Left hindlimb (tissue), 1 donor: ENCODE measurements at regions not wholly inside any gene's neighbourhood (a gene's known extent, or its start where the extent isn't known, plus 50 kb on each side); places are given as distances from the start of the nearest gene placed in this dataset.

Experiments used
- DNase-seq: peaks from one replicate; pipeline ENCODE4 v3.0.0-alpha.2; 2018

GRCh38 chr15:94099574-94099960 lies 131.8 kb upstream of the MCTP2 start:
- DNase-seq = no peak

GRCh38 chr15:94098921-94099573 lies 132.3 kb upstream of the MCTP2 start:
- DNase-seq = no peak

- DNase-seq = no peak
These were observed 133.8 kb upstream of the MCTP2 start for GRCh38 chr15:94097552-94097951.

GRCh38 chr15:94094310-94094709 lies 137.1 kb upstream of the MCTP2 start:
- no peak for DNase-seq

GRCh38 chr15:94086341-94086740 lies 145.0 kb upstream of the MCTP2 start:
- no peak for DNase-seq

GRCh38 chr15:94083467-94084052 lies 147.8 kb upstream of the MCTP2 start:
- DNase-seq = no peak

GRCh38 chr15:94081829-94082228 lies 149.5 kb upstream of the MCTP2 start:
- DNase-seq = no peak

GRCh38 chr15:94080989-94081605 lies 150.3 kb upstream of the MCTP2 start:
- DNase-seq = no peak

GRCh38 chr15:94080416-94080815 lies 150.9 kb upstream of the MCTP2 start:
- peak; percentile 55 for DNase-seq

- no peak for DNase-seq
These were observed 151.4 kb upstream of the MCTP2 start for GRCh38 chr15:94079968-94080367.

GRCh38 chr15:94079459-94079858 lies 151.9 kb upstream of the MCTP2 start:
- no peak for DNase-seq

- DNase-seq = no peak
These were observed 153.4 kb upstream of the MCTP2 start for GRCh38 chr15:94077938-94078337.

- peak; percentile 82 for DNase-seq
These were observed 156.0 kb upstream of the MCTP2 start for GRCh38 chr15:94075349-94075748.

GRCh38 chr15:94070356-94071295 lies 160.7 kb upstream of the MCTP2 start:
- peak; percentile 51 for DNase-seq

GRCh38 chr15:94069844-94070243 lies 161.5 kb upstream of the MCTP2 start:
- DNase-seq = no peak

GRCh38 chr15:94066811-94067210 lies 164.6 kb upstream of the MCTP2 start:
- DNase-seq = no peak

- DNase-seq = no peak
These were observed 165.3 kb upstream of the MCTP2 start for GRCh38 chr15:94066046-94066445.

- DNase-seq = no peak
These were observed 166.6 kb upstream of the MCTP2 start for GRCh38 chr15:94064676-94065313.

- DNase-seq = no peak
These were observed 170.3 kb upstream of the MCTP2 start for GRCh38 chr15:94061041-94061440.

- DNase-seq = no peak
These were observed 172.3 kb upstream of the MCTP2 start for GRCh38 chr15:94059013-94059587.

GRCh38 chr15:94057305-94057704 lies 174.1 kb upstream of the MCTP2 start:
- DNase-seq = no peak

- DNase-seq = no peak
These were observed 175.0 kb upstream of the MCTP2 start for GRCh38 chr15:94056314-94056713.

GRCh38 chr15:94053626-94054025 lies 177.7 kb upstream of the MCTP2 start:
- DNase-seq = no peak
